ENCODE measurements at regions not wholly inside any gene's neighbourhood (a gene's known extent, or its start where the extent isn't known, plus 50 kb on each side); places are given as distances from the start of the nearest gene placed in this dataset.

DNA sequence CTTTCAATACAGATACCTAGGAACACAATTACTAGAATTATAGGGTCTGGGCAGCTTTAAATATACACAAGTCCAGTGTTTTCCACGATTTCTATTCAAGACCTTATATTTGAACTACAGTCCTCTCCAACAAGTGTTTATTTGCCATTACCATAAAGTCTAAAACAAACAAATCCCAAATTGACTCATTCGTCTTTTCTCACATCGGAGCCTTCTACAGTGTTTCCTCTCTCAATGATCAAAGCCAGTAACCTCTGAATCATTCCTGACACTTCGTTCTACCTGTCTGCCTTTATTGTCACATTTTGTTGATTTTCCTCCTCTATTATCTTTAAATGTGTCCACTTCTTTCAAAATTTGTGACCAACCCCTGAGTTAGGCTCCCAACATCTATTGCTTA is 1356.5 kb upstream of the SLC10A2 start:
- no peak for TF ChIP-seq POLR2A (IDR thresholded peaks at IDR 0.05; ENCODE audit: extremely low read depth, insufficient read length)
- TF ChIP-seq, protein P1, sequence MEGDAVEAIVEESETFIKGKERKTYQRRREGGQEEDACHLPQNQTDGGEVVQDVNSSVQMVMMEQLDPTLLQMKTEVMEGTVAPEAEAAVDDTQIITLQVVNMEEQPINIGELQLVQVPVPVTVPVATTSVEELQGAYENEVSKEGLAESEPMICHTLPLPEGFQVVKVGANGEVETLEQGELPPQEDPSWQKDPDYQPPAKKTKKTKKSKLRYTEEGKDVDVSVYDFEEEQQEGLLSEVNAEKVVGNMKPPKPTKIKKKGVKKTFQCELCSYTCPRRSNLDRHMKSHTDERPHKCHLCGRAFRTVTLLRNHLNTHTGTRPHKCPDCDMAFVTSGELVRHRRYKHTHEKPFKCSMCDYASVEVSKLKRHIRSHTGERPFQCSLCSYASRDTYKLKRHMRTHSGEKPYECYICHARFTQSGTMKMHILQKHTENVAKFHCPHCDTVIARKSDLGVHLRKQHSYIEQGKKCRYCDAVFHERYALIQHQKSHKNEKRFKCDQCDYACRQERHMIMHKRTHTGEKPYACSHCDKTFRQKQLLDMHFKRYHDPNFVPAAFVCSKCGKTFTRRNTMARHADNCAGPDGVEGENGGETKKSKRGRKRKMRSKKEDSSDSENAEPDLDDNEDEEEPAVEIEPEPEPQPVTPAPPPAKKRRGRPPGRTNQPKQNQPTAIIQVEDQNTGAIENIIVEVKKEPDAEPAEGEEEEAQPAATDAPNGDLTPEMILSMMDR (IDR thresholded peaks at IDR 0.05; ENCODE audit: low read depth, low read length): no peak
- TF ChIP-seq, protein P2, sequence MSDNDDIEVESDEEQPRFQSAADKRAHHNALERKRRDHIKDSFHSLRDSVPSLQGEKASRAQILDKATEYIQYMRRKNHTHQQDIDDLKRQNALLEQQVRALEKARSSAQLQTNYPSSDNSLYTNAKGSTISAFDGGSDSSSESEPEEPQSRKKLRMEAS (IDR thresholded peaks at IDR 0.05; ENCODE audit: low read depth, low read length): no peak

All from NB4 (cell line).